Uterus (tissue), 2 donors: ENCODE measurements at regions not wholly inside any gene's neighbourhood (a gene's known extent, or its start where the extent isn't known, plus 50 kb on each side); places are given as distances from the start of the nearest gene placed in this dataset.
"Not testable (repeated sequence)": the region's sequence is repeated elsewhere in the genome, so short reads cannot be mapped to it uniquely, and the experiment has no call there.

Experiments used
- POLR2A ChIP-seq, 2 donors: fragments of 450-650 bp; IDR thresholded peaks; one replicate each; pipeline ENCODE4 v1.6.1; 2016; ENCODE audit warnings: antibody characterized with exemption in 2 of 2, mild to moderate bottlenecking in 1 of 2, moderate library complexity in 1 of 2
- TF ChIP-seq, protein P1 (sequence below), 4 experiments: fragments of 200-600 bp in 2 of 4; fragments of 450-650 bp in 2 of 4; sonication (generic) in 2 of 4; IDR thresholded peaks; one replicate each; pipeline ENCODE4 v1.5.1; 2016 to 2019; ENCODE audit warnings: antibody characterized with exemption in 4 of 4, mild to moderate bottlenecking in 2 of 4, moderate library complexity in 1 of 4

- TF ChIP-seq, protein P1, sequence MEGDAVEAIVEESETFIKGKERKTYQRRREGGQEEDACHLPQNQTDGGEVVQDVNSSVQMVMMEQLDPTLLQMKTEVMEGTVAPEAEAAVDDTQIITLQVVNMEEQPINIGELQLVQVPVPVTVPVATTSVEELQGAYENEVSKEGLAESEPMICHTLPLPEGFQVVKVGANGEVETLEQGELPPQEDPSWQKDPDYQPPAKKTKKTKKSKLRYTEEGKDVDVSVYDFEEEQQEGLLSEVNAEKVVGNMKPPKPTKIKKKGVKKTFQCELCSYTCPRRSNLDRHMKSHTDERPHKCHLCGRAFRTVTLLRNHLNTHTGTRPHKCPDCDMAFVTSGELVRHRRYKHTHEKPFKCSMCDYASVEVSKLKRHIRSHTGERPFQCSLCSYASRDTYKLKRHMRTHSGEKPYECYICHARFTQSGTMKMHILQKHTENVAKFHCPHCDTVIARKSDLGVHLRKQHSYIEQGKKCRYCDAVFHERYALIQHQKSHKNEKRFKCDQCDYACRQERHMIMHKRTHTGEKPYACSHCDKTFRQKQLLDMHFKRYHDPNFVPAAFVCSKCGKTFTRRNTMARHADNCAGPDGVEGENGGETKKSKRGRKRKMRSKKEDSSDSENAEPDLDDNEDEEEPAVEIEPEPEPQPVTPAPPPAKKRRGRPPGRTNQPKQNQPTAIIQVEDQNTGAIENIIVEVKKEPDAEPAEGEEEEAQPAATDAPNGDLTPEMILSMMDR (IDR thresholded peaks at IDR 0.05) = not testable (repeated sequence)
- TF ChIP-seq POLR2A (IDR thresholded peaks at IDR 0.05) = not testable (repeated sequence)
These were observed 195.4 kb upstream of the PLGLB1 start for GRCh38 chr2:87217005-87217404.
